Activated CD4-positive, alpha-beta T cell treated with anti-CD3 and anti-CD28 coated beads for 4 hours (primary cell): ENCODE measurements at regions not wholly inside any gene's neighbourhood (a gene's known extent, or its start where the extent isn't known, plus 50 kb on each side); places are given as distances from the start of the nearest gene placed in this dataset.

Experiments used
- DNase-seq, 2 donors: peaks; one replicate each; pipeline ENCODE4 v3.0.0-alpha.2; 2020

- DNase-seq, result no peak
Observed at GRCh38 chr1:228546541-228547463, 59.6 kb downstream of the RNF187 start.

GRCh38 chr1:228547464-228547792 lies 60.2 kb downstream of the RNF187 start:
- no peak for DNase-seq

GRCh38 chr1:228548788-228549187 lies 61.6 kb downstream of the RNF187 start:
- no peak for DNase-seq

GRCh38 chr1:228552596-228553176 lies 65.5 kb downstream of the RNF187 start:
- DNase-seq, result no peak

GRCh38 chr1:228554107-228554506 lies 66.9 kb downstream of the RNF187 start:
- DNase-seq, result no peak

- DNase-seq, result no peak
Observed at GRCh38 chr1:228555074-228555994, 68.2 kb downstream of the RNF187 start.

GRCh38 chr1:228556634-228557430 lies 69.7 kb downstream of the RNF187 start:
- DNase-seq, result peak in 1 of 2 donors; percentile 9
